WTC11 (cell line): ENCODE measurements at regions not wholly inside any gene's neighbourhood (a gene's known extent, or its start where the extent isn't known, plus 50 kb on each side); places are given as distances from the start of the nearest gene placed in this dataset.

ENCODE experiments used
- ATAC-seq: fragments of 200-7000 bp; cut with Tn5 transposase; 2 replicates; pipeline ENCODE4 v1.10.0; 2021; ENCODE audit warnings: mild to moderate bottlenecking, moderate library complexity
- CTCF ChIA-PET: fragments of 300-600 bp; sonication (Branson Sonifier 250); formaldehyde crosslinking; loops from one replicate; lab custom pipeline; 2021; ENCODE audit warnings: antibody characterized with exemption; lab: Charles Lee
- POLR2A ChIA-PET: fragments of 350-600 bp; sonication (Branson Sonifier 250); formaldehyde crosslinking; loops from one replicate; lab custom pipeline; 2021; ENCODE audit warnings: antibody characterized with exemption; lab: Charles Lee
- DNase-seq: peaks from one replicate; pipeline ENCODE4 v3.0.0; 2021; ENCODE audit warnings: low spot score
- H3K27ac Mint-ChIP-seq: 2 replicates; pipeline ENCODE4 v1.8.0; 2021; ENCODE audit warnings: mixed read lengths
- H3K27me3 Mint-ChIP-seq: 2 replicates; pipeline ENCODE4 v1.8.0; 2021; ENCODE audit warnings: low read depth, mild to moderate bottlenecking, moderate library complexity, mixed read lengths
- H3K36me3 Mint-ChIP-seq: 2 replicates; pipeline ENCODE4 v1.8.0; 2021; ENCODE audit warnings: mixed read lengths
- H3K4me1 Mint-ChIP-seq: 2 replicates; pipeline ENCODE4 v1.8.0; 2022; ENCODE audit warnings: mixed read lengths
- H3K4me3 Mint-ChIP-seq: 2 replicates; pipeline ENCODE4 v1.8.0; 2021; ENCODE audit warnings: mild to moderate bottlenecking, moderate library complexity, mixed read lengths
- H3K9me3 Mint-ChIP-seq: 2 replicates; pipeline ENCODE4 v1.8.0; 2021; ENCODE audit warnings: mixed read lengths
- ARID4B ChIP-seq: sonication (generic); formaldehyde crosslinking; IDR thresholded peaks from 2 replicates; pipeline ENCODE4 v1.8.0; 2023; ENCODE audit warnings: missing genetic modification reagents, mild to moderate bottlenecking, borderline replicate concordance
- E2F4 ChIP-seq: sonication (generic); formaldehyde crosslinking; IDR thresholded peaks from 2 replicates; pipeline ENCODE4 v1.8.1; 2022; ENCODE audit warnings: low read depth, mild to moderate bottlenecking, moderate library complexity, missing genetic modification reagents, borderline replicate concordance
- E2F5 ChIP-seq: sonication (generic); formaldehyde crosslinking; IDR thresholded peaks from 2 replicates; pipeline ENCODE4 v1.8.1; 2022; ENCODE audit warnings: mild to moderate bottlenecking, moderate library complexity, missing genetic modification reagents
- FOXP1 ChIP-seq: sonication (generic); formaldehyde crosslinking; IDR thresholded peaks from 2 replicates; pipeline ENCODE4 v1.8.0; 2022; ENCODE audit warnings: missing genetic modification reagents, mild to moderate bottlenecking, moderate library complexity, borderline replicate concordance
- IRF1 ChIP-seq: sonication (generic); formaldehyde crosslinking; IDR thresholded peaks from 2 replicates; pipeline ENCODE4 v1.8.0; 2023; ENCODE audit warnings: missing genetic modification reagents
- IRF2 ChIP-seq: sonication (generic); formaldehyde crosslinking; IDR thresholded peaks from 2 replicates; pipeline ENCODE4 v1.8.0; 2022; ENCODE audit warnings: low read depth, missing genetic modification reagents, borderline replicate concordance
- NR3C1 ChIP-seq: sonication (generic); formaldehyde crosslinking; conservative IDR thresholded peaks from 2 replicates; pipeline ENCODE4 v1.8.1; 2023; ENCODE audit warnings: low read depth, mild to moderate bottlenecking, missing genetic modification reagents
- TEAD1 ChIP-seq: sonication (generic); formaldehyde crosslinking; IDR thresholded peaks from 2 replicates; pipeline ENCODE4 v1.8.0; 2022; ENCODE audit warnings: mild to moderate bottlenecking, missing genetic modification reagents
- ZNF121 ChIP-seq: sonication (generic); formaldehyde crosslinking; IDR thresholded peaks from 2 replicates; pipeline ENCODE4 v1.8.0; 2023; ENCODE audit warnings: missing genetic modification reagents
- ZNF281 ChIP-seq: sonication (generic); formaldehyde crosslinking; IDR thresholded peaks from 2 replicates; pipeline ENCODE4 v1.8.0; 2023; ENCODE audit warnings: mild to moderate bottlenecking, missing genetic modification reagents
- ZNF423 ChIP-seq: fragments of 250-450 bp; sonication (Bioruptor Pico); IDR thresholded peaks from 2 replicates; pipeline ENCODE4 v2.1.2; 2022; ENCODE audit warnings: mild to moderate bottlenecking, moderate library complexity
- TF ChIP-seq, protein P1 (sequence below): sonication (generic); formaldehyde crosslinking; IDR thresholded peaks from 2 replicates; pipeline ENCODE4 v1.8.1; 2023; ENCODE audit warnings: mild to moderate bottlenecking, missing genetic modification reagents, borderline replicate concordance
- TF ChIP-seq, protein P2 (sequence below): sonication (generic); formaldehyde crosslinking; conservative IDR thresholded peaks from 2 replicates; pipeline ENCODE4 v1.8.1; 2023; ENCODE audit warnings: mild to moderate bottlenecking, low read depth, missing genetic modification reagents, moderate library complexity
- TF ChIP-seq, protein P3 (sequence below): fragments of 250-450 bp; sonication (Bioruptor Pico); IDR thresholded peaks from 2 replicates; pipeline ENCODE4 v1.9.0; 2021; ENCODE audit warnings: moderate library complexity, mild to moderate bottlenecking, inconsistent platforms, borderline replicate concordance
- TF ChIP-seq, protein P4 (sequence below): sonication (generic); formaldehyde crosslinking; IDR thresholded peaks from 2 replicates; pipeline ENCODE4 v1.8.1; 2023; ENCODE audit warnings: mild to moderate bottlenecking, missing genetic modification reagents

DNA sequence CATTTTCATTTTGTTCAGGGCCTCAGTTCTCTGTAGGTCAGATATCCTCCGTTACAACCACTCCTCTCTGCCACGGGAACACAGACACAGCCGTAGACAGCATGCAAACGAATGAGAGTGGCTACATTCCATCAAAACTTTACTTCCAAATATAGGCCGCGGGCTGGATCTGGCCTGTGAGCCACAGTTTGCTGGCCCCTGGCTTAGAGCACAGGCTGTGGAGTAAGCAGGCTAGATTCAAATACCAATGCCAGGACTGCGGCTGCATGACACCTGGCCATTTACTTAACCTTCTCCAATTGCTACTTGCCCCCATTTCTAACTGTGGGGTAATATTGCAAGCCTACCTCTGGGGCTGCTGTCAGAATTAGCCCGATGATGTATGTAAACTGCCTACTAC lies 325.8 kb upstream of the POU3F3 start (continued):
- TF ChIP-seq, protein P1, sequence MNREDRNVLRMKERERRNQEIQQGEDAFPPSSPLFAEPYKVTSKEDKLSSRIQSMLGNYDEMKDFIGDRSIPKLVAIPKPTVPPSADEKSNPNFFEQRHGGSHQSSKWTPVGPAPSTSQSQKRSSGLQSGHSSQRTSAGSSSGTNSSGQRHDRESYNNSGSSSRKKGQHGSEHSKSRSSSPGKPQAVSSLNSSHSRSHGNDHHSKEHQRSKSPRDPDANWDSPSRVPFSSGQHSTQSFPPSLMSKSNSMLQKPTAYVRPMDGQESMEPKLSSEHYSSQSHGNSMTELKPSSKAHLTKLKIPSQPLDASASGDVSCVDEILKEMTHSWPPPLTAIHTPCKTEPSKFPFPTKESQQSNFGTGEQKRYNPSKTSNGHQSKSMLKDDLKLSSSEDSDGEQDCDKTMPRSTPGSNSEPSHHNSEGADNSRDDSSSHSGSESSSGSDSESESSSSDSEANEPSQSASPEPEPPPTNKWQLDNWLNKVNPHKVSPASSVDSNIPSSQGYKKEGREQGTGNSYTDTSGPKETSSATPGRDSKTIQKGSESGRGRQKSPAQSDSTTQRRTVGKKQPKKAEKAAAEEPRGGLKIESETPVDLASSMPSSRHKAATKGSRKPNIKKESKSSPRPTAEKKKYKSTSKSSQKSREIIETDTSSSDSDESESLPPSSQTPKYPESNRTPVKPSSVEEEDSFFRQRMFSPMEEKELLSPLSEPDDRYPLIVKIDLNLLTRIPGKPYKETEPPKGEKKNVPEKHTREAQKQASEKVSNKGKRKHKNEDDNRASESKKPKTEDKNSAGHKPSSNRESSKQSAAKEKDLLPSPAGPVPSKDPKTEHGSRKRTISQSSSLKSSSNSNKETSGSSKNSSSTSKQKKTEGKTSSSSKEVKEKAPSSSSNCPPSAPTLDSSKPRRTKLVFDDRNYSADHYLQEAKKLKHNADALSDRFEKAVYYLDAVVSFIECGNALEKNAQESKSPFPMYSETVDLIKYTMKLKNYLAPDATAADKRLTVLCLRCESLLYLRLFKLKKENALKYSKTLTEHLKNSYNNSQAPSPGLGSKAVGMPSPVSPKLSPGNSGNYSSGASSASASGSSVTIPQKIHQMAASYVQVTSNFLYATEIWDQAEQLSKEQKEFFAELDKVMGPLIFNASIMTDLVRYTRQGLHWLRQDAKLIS (CRISPR knock-in tag), result no peak
- no peak for TF ChIP-seq ARID4B (CRISPR knock-in tag)
- no peak for TF ChIP-seq NR3C1 (CRISPR knock-in tag)
- TF ChIP-seq E2F4 (CRISPR knock-in tag), result no peak
- TF ChIP-seq, protein P2, sequence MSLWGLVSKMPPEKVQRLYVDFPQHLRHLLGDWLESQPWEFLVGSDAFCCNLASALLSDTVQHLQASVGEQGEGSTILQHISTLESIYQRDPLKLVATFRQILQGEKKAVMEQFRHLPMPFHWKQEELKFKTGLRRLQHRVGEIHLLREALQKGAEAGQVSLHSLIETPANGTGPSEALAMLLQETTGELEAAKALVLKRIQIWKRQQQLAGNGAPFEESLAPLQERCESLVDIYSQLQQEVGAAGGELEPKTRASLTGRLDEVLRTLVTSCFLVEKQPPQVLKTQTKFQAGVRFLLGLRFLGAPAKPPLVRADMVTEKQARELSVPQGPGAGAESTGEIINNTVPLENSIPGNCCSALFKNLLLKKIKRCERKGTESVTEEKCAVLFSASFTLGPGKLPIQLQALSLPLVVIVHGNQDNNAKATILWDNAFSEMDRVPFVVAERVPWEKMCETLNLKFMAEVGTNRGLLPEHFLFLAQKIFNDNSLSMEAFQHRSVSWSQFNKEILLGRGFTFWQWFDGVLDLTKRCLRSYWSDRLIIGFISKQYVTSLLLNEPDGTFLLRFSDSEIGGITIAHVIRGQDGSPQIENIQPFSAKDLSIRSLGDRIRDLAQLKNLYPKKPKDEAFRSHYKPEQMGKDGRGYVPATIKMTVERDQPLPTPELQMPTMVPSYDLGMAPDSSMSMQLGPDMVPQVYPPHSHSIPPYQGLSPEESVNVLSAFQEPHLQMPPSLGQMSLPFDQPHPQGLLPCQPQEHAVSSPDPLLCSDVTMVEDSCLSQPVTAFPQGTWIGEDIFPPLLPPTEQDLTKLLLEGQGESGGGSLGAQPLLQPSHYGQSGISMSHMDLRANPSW (CRISPR knock-in tag), result no peak

DNA sequence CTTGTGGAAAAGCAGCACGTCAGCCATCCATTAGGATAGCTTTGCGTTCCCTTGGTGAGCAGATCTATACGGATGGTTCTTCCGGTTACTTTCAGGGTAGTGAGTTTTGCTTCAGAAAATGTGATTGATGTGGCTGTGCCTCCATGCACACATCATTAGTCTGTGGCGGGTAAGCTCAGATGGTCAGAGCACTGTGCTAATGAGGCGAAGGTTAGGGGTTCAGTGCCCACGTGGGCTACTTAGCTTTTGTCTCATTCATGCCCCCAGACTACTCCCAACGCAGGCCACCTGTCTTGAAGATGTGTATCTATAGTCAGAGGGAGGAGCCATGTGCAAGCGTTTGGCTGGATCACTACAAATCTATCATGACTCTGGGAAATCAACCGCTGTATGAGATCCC lies 322.8 kb upstream of the POU3F3 start:
- ChIA-PET POLR2A (no interaction called here), CTCF (no interaction called here)
- Mint-ChIP-seq H3K4me1 (no peaks in the 10 kb centered on the region), H3K27ac (no peak overlapping the region), H3K36me3 (no peaks in the 10 kb centered on the region), H3K27me3 (no peaks in the 10 kb centered on the region; the same call in 1 of the 2 replicates), H3K4me3 (no peak overlapping the region), H3K9me3 (peaks cover 16% of the 10 kb centered on the region)
- ATAC-seq, result no peak
- DNase-seq, result no peak
- TF ChIP-seq IRF2 (CRISPR knock-in tag) (no peak), TEAD1 (no peak), ZNF281 (CRISPR knock-in tag) (no peak), E2F5 (CRISPR knock-in tag) (no peak), ZNF423 (CRISPR knock-in tag) (no peak), IRF1 (CRISPR knock-in tag) (no peak), ZNF121 (no peak), FOXP1 (CRISPR knock-in tag) (no peak)
- TF ChIP-seq, protein P3, sequence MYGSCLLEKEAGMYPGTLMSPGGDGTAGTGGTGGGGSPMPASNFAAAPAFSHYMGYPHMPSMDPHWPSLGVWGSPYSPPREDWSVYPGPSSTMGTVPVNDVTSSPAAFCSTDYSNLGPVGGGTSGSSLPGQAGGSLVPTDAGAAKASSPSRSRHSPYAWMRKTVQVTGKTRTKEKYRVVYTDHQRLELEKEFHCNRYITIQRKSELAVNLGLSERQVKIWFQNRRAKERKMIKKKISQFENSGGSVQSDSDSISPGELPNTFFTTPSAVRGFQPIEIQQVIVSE, result no peak
- TF ChIP-seq, protein P4, sequence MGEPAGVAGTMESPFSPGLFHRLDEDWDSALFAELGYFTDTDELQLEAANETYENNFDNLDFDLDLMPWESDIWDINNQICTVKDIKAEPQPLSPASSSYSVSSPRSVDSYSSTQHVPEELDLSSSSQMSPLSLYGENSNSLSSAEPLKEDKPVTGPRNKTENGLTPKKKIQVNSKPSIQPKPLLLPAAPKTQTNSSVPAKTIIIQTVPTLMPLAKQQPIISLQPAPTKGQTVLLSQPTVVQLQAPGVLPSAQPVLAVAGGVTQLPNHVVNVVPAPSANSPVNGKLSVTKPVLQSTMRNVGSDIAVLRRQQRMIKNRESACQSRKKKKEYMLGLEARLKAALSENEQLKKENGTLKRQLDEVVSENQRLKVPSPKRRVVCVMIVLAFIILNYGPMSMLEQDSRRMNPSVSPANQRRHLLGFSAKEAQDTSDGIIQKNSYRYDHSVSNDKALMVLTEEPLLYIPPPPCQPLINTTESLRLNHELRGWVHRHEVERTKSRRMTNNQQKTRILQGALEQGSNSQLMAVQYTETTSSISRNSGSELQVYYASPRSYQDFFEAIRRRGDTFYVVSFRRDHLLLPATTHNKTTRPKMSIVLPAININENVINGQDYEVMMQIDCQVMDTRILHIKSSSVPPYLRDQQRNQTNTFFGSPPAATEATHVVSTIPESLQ (CRISPR knock-in tag), result no peak
